HCT116 (cell line): ENCODE measurements at regions not wholly inside any gene's neighbourhood (a gene's known extent, or its start where the extent isn't known, plus 50 kb on each side); places are given as distances from the start of the nearest gene placed in this dataset.

ENCODE experiments used
- ATAC-seq: fragments of 200-7000 bp; cut with Tn5 transposase; 2 replicates; pipeline ENCODE4 v1.9.1; 2020; ENCODE audit warnings: mild to moderate bottlenecking, moderate library complexity
- BruUV-seq: library from RNA; stranded (reverse); fragments of 400-500 nt; replicated peaks from 2 replicates; lab custom pipeline; 2021; lab: Mats Ljungman, UMichigan
- CTCF ChIA-PET: fragments of 300-600 bp; sonication (Branson Sonifier 250); formaldehyde crosslinking; loops from one replicate; lab custom pipeline; 2021; ENCODE audit warnings: antibody characterized with exemption; lab: Charles Lee
- POLR2A ChIA-PET: fragments of 300-600, 350-600 bp; sonication (Branson Sonifier 250); formaldehyde crosslinking; loops from one replicate; lab custom pipeline; 2021; ENCODE audit warnings: antibody characterized with exemption; lab: Charles Lee
- RAD21 ChIA-PET, 2 experiments: fragments of 300-600 bp; sonication (Branson Sonifier 250); formaldehyde crosslinking; loops; one replicate each; lab custom pipeline; 2023; ENCODE audit warnings: low total read pairs in 2 of 2; ENCODE audit not compliant: uncharacterized antibody in 2 of 2, unreplicated experiment in 2 of 2, low non-redundant PET in 1 of 2; lab: Charles Lee
- DNase-seq: peaks from one replicate; pipeline ENCODE4 v3.0.0-alpha.2; 2010; ENCODE audit warnings: low read depth, low spot score
- H2AFZ ChIP-seq: fragments of 200-600 bp; shearing (Covaris generic), sonication (generic); 2 replicates; pipeline ENCODE4 v1.6.1; 2017; ENCODE audit warnings: low read depth, mixed run types, mixed read lengths, antibody characterized with exemption, low read length; ENCODE audit not compliant: poor library complexity, severe bottlenecking
- H3K27ac ChIP-seq: 2 replicates; pipeline ENCODE4 v1.5.1; 2012; ENCODE audit warnings: low read depth, low read length
- H3K27me3 ChIP-seq: fragments of 200-600 bp; sonication (generic); 2 replicates; pipeline ENCODE4 v1.6.1; 2016; ENCODE audit warnings: mixed run types, low read length, mixed read lengths; ENCODE audit not compliant: insufficient read depth
- H3K36me3 ChIP-seq, 2 experiments: fragments of 200-500 bp in 1 of 2; fragments of 200-600 bp in 1 of 2; sonication (Bioruptor generic) in 1 of 2; sonication (generic) in 1 of 2; 2 replicates each; pipeline versions ENCODE4 v1.5.1 to v1.6.1; 2014 to 2016; ENCODE audit warnings: low read length in 2 of 2, inconsistent platforms in 1 of 2, mixed read lengths in 1 of 2, mixed run types in 1 of 2; ENCODE audit not compliant: insufficient read depth in 2 of 2, control insufficient read depth in 1 of 2
- H3K4me1 ChIP-seq, 2 experiments: fragments of 200-600 bp in 1 of 2; sonication (generic) in 1 of 2; 2 replicates each; pipeline versions ENCODE4 v1.5.1 to v1.6.1; 2012 to 2017; ENCODE audit warnings: low read length in 2 of 2, inconsistent platforms in 1 of 2, mild to moderate bottlenecking in 1 of 2, mixed read lengths in 1 of 2, mixed run types in 1 of 2, moderate library complexity in 1 of 2; ENCODE audit not compliant: insufficient read depth in 2 of 2, control insufficient read depth in 1 of 2
- H3K4me2 ChIP-seq: fragments of 200-600 bp; sonication (generic); 2 replicates; pipeline ENCODE4 v1.6.1; 2017; ENCODE audit warnings: mixed run types, low read length, mixed read lengths
- H3K4me3 ChIP-seq, 2 experiments: fragments of 200-600 bp in 1 of 2; sonication (generic) in 1 of 2; replicated peaks in 1 of 2; 2 replicates each; pipeline ENCODE4 v1.5.1; 2011 to 2016; ENCODE audit warnings: low read length in 2 of 2, control low read depth in 1 of 2, low read depth in 1 of 2, mild to moderate bottlenecking in 1 of 2, mixed read lengths in 1 of 2, mixed run types in 1 of 2
- H3K79me2 ChIP-seq: fragments of 200-600 bp; sonication (generic); 2 replicates; pipeline ENCODE4 v1.6.1; 2017; ENCODE audit warnings: mild to moderate bottlenecking, mixed run types, low read length, moderate library complexity, mixed read lengths; ENCODE audit not compliant: insufficient read depth
- H3K9ac ChIP-seq: fragments of 200-600 bp; sonication (generic); 2 replicates; pipeline ENCODE4 v1.6.1; 2016; ENCODE audit warnings: low read length, mixed read lengths
- H3K9me2 ChIP-seq: fragments of 200-600 bp; sonication (generic), shearing (Covaris generic); 2 replicates; pipeline ENCODE4 v1.6.1; 2017; ENCODE audit warnings: mixed run types, mild to moderate bottlenecking, moderate library complexity; ENCODE audit not compliant: insufficient read depth
- H3K9me3 ChIP-seq, 2 experiments: fragments of 200-500 bp in 1 of 2; fragments of 200-600 bp in 1 of 2; sonication (Bioruptor generic) in 1 of 2; sonication (generic) in 1 of 2; 2 replicates each; pipeline ENCODE4 v1.6.1; 2014 to 2017; ENCODE audit warnings: low read length in 2 of 2, mixed read lengths in 2 of 2, inconsistent platforms in 1 of 2, low read depth in 1 of 2, mild to moderate bottlenecking in 1 of 2, mixed run types in 1 of 2, moderate library complexity in 1 of 2; ENCODE audit not compliant: control insufficient read depth in 1 of 2, insufficient read depth in 1 of 2
- H4K20me1 ChIP-seq: fragments of 200-600 bp; sonication (generic), shearing (Covaris generic); 2 replicates; pipeline ENCODE4 v1.6.1; 2017; ENCODE audit warnings: mixed run types, mild to moderate bottlenecking, moderate library complexity; ENCODE audit not compliant: insufficient read depth
- ATF3 ChIP-seq: IDR thresholded peaks from 2 replicates; pipeline ENCODE4 v1.6.1; 2012
- CEBPB ChIP-seq: IDR thresholded peaks from 2 replicates; pipeline ENCODE4 v1.6.1; 2012; ENCODE audit warnings: low read depth
- CTCF ChIP-seq, 3 experiments: fragments of 200-600 bp in 1 of 3; sonication (generic) in 1 of 3; IDR thresholded peaks in 2 of 3; conservative IDR thresholded peaks in 1 of 3; 2 replicates each; pipeline ENCODE4 v1.5.1; 2012 to 2017; ENCODE audit warnings: low read depth in 2 of 3, low read length in 2 of 3, antibody characterized with exemption in 1 of 3, borderline replicate concordance in 1 of 3, control low read depth in 1 of 3, mild to moderate bottlenecking in 1 of 3, mixed read lengths in 1 of 3, mixed run types in 1 of 3, moderate library complexity in 1 of 3; ENCODE audit not compliant: insufficient read depth in 1 of 3
- ELF1 ChIP-seq: IDR thresholded peaks from 2 replicates; pipeline ENCODE4 v1.6.1; 2012; ENCODE audit warnings: low read depth, borderline replicate concordance
- EZH2phosphoT487 ChIP-seq: fragments of 200-600 bp; IDR thresholded peaks from 2 replicates; pipeline ENCODE4 v1.6.1; 2018; ENCODE audit warnings: antibody characterized with exemption, borderline replicate concordance
- FOSL1 ChIP-seq: IDR thresholded peaks from 2 replicates; pipeline ENCODE4 v1.6.1; 2012; ENCODE audit warnings: low read depth
- JUND ChIP-seq: IDR thresholded peaks from 2 replicates; pipeline ENCODE4 v1.6.1; 2012
- POLR2A ChIP-seq: IDR thresholded peaks from 2 replicates; pipeline ENCODE4 v1.7.0; 2011; ENCODE audit warnings: borderline replicate concordance; ENCODE audit not compliant: insufficient read depth, insufficient read length; ENCODE audit errors: extremely low read depth
- POLR2AphosphoS5 ChIP-seq: IDR thresholded peaks from 2 replicates; pipeline ENCODE4 v1.6.1; 2011; ENCODE audit warnings: mild to moderate bottlenecking, low read depth, low read length, moderate library complexity
- RAD21 ChIP-seq: IDR thresholded peaks from 2 replicates; pipeline ENCODE4 v1.6.1; 2012; ENCODE audit warnings: low read depth, mild to moderate bottlenecking
- REST ChIP-seq: IDR thresholded peaks from 2 replicates; pipeline ENCODE4 v1.6.1; 2012; ENCODE audit warnings: low read depth
- SIN3A ChIP-seq: IDR thresholded peaks from 2 replicates; pipeline ENCODE4 v1.6.1; 2012; ENCODE audit warnings: low read depth
- SP1 ChIP-seq: IDR thresholded peaks from 2 replicates; pipeline ENCODE4 v1.6.1; 2012; ENCODE audit warnings: low read depth
- SRF ChIP-seq: IDR thresholded peaks from 2 replicates; pipeline ENCODE4 v1.6.1; 2012; ENCODE audit warnings: low read depth
- TCF7L2 ChIP-seq: IDR thresholded peaks from 2 replicates; pipeline ENCODE4 v1.7.0; 2011; ENCODE audit warnings: borderline replicate concordance, inconsistent platforms; ENCODE audit not compliant: insufficient read depth, insufficient read length; ENCODE audit errors: extremely low read depth
- YY1 ChIP-seq: IDR thresholded peaks from 2 replicates; pipeline ENCODE4 v1.6.1; 2011; ENCODE audit warnings: low read length, low read depth, moderate library complexity, mild to moderate bottlenecking; ENCODE audit not compliant: insufficient replicate concordance; ENCODE audit errors: extremely low read depth
- ZBTB33 ChIP-seq: IDR thresholded peaks from 2 replicates; pipeline ENCODE4 v1.6.1; 2011; ENCODE audit warnings: mild to moderate bottlenecking, low read length, moderate library complexity; ENCODE audit not compliant: insufficient replicate concordance; ENCODE audit errors: extremely low read depth
- ZFX ChIP-seq: fragments of 450-650 bp; IDR thresholded peaks from 2 replicates; pipeline ENCODE4 v1.6.1; 2017
- ZNF274 ChIP-seq: fragments of 200-500 bp; sonication (Bioruptor generic); IDR thresholded peaks from 2 replicates; pipeline ENCODE4 v1.6.1; 2014; ENCODE audit warnings: mild to moderate bottlenecking, low read depth, low read length, inconsistent platforms
- intact Hi-C: fragments of 100-400 bp; cut with micrococcal nuclease; formaldehyde crosslinking; loops from 2 replicates; pipeline ENCODE4 v1.10.0; 2022

- H3K9ac ChIP-seq = no peak overlapping the region
- intact Hi-C loops = no loop called here
- ATAC-seq = no peak
- no peak overlapping the region for H3K4me2 ChIP-seq
- CTCF ChIA-PET = no interaction called here
- no peaks in the 10 kb centered on the region for H3K27me3 ChIP-seq
- POLR2A ChIA-PET = no interaction called here
- RAD21 ChIA-PET = no interaction called here
- no peaks in the 10 kb centered on the region for H4K20me1 ChIP-seq
- no peaks in the 10 kb centered on the region for H3K9me2 ChIP-seq
- H3K4me3 ChIP-seq = no peak overlapping the region
- no peak overlapping the region for H2AFZ ChIP-seq
- H3K36me3 ChIP-seq = no peaks in the 10 kb centered on the region
- no TSS peak for BruUV-seq
- no peak for TF ChIP-seq ELF1
- no peak for TF ChIP-seq POLR2A
- TF ChIP-seq SP1 = no peak
- TF ChIP-seq ZFX = no peak
- no peak for TF ChIP-seq ZBTB33
- TF ChIP-seq EZH2phosphoT487 = no peak
- TF ChIP-seq CEBPB = no peak
- TF ChIP-seq CTCF (IDR thresholded peaks at IDR 0.05 in 2 of 3, conservative IDR thresholded peaks at IDR 0.05 in 1 of 3; ENCODE audit: borderline replicate concordance in 1 of 3, insufficient read depth in 1 of 3, low read depth in 2 of 3, low read length in 2 of 3) = no peak
- no peak for TF ChIP-seq SIN3A
- TF ChIP-seq YY1 = no peak
- no peak for TF ChIP-seq ATF3
- TF ChIP-seq SRF = no peak
- no peak for TF ChIP-seq JUND
- no peak for TF ChIP-seq POLR2AphosphoS5
- no peak for TF ChIP-seq FOSL1
- no peak for TF ChIP-seq TCF7L2
- TF ChIP-seq ZNF274 = no peak
- no peak for TF ChIP-seq RAD21
- TF ChIP-seq REST = no peak
- TF ChIP-seq, all 23 proteins: peak for 0
- no peaks in the 10 kb centered on the region for H3K79me2 ChIP-seq
- DNase-seq = no peak
- H3K4me1 ChIP-seq = no peaks in the 10 kb centered on the region
- H3K9me3 ChIP-seq = peaks cover 0 to 3% of the 10 kb centered on the region in 2 experiments; a peak in 2 of 4 replicates
- no peak overlapping the region for H3K27ac ChIP-seq
These were observed 900.9 kb downstream of the BCL11B start for GRCh38 chr14:98371141-98371540.
